ENCODE measurements at regions not wholly inside any gene's neighbourhood (a gene's known extent, or its start where the extent isn't known, plus 50 kb on each side); places are given as distances from the start of the nearest gene placed in this dataset.

- TF ChIP-seq NFE2L1 (CRISPR knock-in tag; IDR thresholded peaks at IDR 0.05): no peak
These were observed 351.6 kb downstream of the SEC23A start (continued) for GRCh38 chr14:38751459-38751858.

GRCh38 chr14:38749936-38750335 lies 353.1 kb downstream of the SEC23A start:
- no peaks in the 10 kb centered on the region for H3K36me3 Mint-ChIP-seq
- POLR2A ChIA-PET: no interaction called here
- ATAC-seq (no peak), DNase-seq (ENCODE audit: low spot score) (no peak)
- no peak overlapping the region for H3K4me3 Mint-ChIP-seq
- H3K9me3 Mint-ChIP-seq: no peaks in the 10 kb centered on the region
- no peak for TF ChIP-seq ATF2 (CRISPR knock-in tag; IDR thresholded peaks at IDR 0.05; ENCODE audit: borderline replicate concordance, low read depth)
- TF ChIP-seq PRRX2 (CRISPR knock-in tag; IDR thresholded peaks at IDR 0.05): no peak
- TF ChIP-seq JAZF1 (CRISPR knock-in tag; IDR thresholded peaks at IDR 0.05): no peak
- no peak for TF ChIP-seq E2F5 (CRISPR knock-in tag; IDR thresholded peaks at IDR 0.05)
- TF ChIP-seq ZMAT4 (CRISPR knock-in tag; IDR thresholded peaks at IDR 0.05): no peak
- no peak for TF ChIP-seq FOXK1 (CRISPR knock-in tag; IDR thresholded peaks at IDR 0.05)
- TF ChIP-seq ATF6 (CRISPR knock-in tag; IDR thresholded peaks at IDR 0.05): no peak
- no peak for TF ChIP-seq ATF3 (CRISPR knock-in tag; conservative IDR thresholded peaks at IDR 0.05)
- no peak for TF ChIP-seq ZBTB21 (CRISPR knock-in tag; IDR thresholded peaks at IDR 0.05; ENCODE audit: borderline replicate concordance)
- TF ChIP-seq EMX1 (CRISPR knock-in tag; IDR thresholded peaks at IDR 0.05): no peak
- no peak for TF ChIP-seq ZNF671 (CRISPR knock-in tag; IDR thresholded peaks at IDR 0.05)
- no peak for TF ChIP-seq JUN (CRISPR knock-in tag; IDR thresholded peaks at IDR 0.05)
- TF ChIP-seq SP1 (CRISPR knock-in tag; conservative IDR thresholded peaks at IDR 0.05): no peak
- TF ChIP-seq AR (CRISPR knock-in tag; IDR thresholded peaks at IDR 0.05): no peak
- no peak for TF ChIP-seq ZNF396 (CRISPR knock-in tag; IDR thresholded peaks at IDR 0.05; ENCODE audit: borderline replicate concordance)
- no peak for TF ChIP-seq ZNF281 (CRISPR knock-in tag; IDR thresholded peaks at IDR 0.05)
- no peak for TF ChIP-seq GABPB1 (CRISPR knock-in tag; IDR thresholded peaks at IDR 0.05)
- no peak for TF ChIP-seq FOXJ3 (CRISPR knock-in tag; IDR thresholded peaks at IDR 0.05; ENCODE audit: borderline replicate concordance)
- TF ChIP-seq ZNF317 (CRISPR knock-in tag; IDR thresholded peaks at IDR 0.05; ENCODE audit: borderline replicate concordance, low read depth): no peak
- CTCF ChIA-PET: interaction anchor here (1.1 kb wide), 1 partner anchor 28 kb away, joined by 3 read pairs; no protein-coding TSS in a partner anchor
- no peak overlapping the region for H3K27ac Mint-ChIP-seq
- H3K27me3 Mint-ChIP-seq (ENCODE audit: low read depth): no peaks in the 10 kb centered on the region
- H3K4me1 Mint-ChIP-seq: peaks cover 10% of the 10 kb centered on the region

Measured in WTC11 (cell line).